ENCODE measurements at regions not wholly inside any gene's neighbourhood (a gene's known extent, or its start where the extent isn't known, plus 50 kb on each side); places are given as distances from the start of the nearest gene placed in this dataset.
A peak's percentile ranks its signal among the peaks of the same experiment; 100 is the strongest.
"Not testable (repeated sequence)": the region's sequence is repeated elsewhere in the genome, so short reads cannot be mapped to it uniquely, and the experiment has no call there.

DNA sequence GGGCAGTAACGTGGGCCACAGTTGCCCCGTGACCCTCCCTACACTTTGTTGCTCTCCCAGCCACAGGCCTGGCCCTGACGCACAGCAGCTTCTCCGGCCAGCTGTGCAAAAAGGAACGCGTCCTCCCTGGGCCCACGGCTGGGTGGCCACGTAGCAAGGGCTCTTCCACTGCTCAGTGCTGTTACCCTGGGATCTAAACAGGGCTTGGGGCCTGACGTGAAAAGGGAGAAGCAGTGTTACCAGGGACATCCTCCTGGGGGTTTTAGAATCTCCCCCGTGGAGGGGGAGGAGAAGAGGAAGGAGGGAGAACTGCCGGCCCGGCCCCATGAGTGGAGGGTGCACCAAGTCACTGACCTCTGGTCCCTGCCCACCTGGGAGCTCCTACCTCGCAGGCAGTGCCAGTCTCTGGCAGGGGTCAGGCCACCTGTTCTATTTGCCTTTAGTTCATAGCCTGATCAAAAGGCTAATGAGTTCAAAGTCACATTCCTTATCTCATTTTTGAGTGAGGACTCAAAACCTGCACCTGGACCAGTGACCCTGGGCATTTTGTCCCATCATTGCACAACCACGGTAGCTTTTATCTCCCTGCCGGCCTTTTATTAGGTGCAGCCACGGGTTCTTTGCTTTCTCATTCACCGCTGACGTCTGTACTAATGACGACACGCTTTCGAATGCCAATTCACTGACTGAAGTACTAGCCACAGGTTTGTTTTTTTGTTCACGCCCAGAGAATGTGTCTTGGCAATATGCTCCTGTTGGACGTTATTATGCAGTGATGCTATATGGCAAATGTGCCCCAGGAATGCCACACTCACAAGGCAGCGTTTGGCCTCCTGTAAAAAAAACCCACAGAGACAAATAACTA is 4424.6 kb upstream of the TPTE start:
- not testable (repeated sequence) for DNase-seq

DNA sequence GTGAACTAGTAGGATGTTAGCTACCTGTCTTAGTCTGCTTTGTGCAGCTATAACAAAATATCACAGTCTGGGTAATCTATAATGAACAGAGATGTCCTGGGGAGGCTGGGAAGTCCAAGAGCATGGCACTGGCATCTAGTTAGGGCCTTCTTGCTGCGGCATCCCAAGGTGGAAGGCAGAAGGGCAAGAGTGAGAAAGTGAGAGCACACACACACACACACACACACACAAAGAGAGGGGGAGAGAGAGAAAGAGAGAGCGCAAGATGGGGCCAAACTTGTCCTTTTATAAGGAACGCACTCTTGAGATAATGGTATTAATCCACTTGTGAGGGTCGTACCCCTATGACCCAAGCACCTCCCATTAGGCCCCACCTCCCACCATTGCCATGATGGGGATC is 4423.6 kb upstream of the TPTE start:
- DNase-seq, result not testable (repeated sequence)

DNA sequence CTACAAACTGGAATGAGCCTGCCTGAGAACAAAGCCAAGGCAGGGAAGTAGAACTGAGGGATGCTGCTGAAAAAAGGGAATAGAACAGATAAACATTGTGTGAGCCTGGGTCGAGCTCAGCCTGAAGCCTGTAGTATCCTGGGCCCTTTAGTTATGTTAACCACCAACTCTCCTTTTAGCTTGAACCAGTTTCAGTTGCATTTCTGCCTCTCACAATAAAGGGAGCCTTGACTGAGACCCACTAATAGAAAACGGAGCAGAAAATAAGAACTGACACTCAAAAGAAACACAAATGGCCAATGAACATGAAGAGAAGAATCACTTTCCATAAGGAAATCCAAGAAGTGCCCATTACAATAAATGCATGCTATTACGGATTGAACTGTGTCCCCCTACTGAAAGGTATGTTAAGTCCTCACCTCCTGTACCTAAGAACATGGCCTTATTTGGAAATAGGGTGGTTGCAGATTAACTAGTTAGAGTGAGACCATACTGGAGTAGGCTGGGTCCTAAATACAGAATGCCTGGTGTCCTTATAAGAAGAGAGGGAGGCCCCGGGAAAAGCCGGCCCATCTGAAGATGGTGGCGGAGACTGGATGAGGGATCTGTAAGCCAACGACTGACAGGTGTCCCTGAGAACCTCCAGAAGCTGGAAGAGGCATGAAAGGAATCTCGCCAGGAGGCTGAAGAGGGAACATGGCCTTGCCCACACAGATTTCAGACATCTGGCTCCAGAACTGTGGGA is 4423.0 kb upstream of the TPTE start:
- peak; percentile 1 for DNase-seq

DNA sequence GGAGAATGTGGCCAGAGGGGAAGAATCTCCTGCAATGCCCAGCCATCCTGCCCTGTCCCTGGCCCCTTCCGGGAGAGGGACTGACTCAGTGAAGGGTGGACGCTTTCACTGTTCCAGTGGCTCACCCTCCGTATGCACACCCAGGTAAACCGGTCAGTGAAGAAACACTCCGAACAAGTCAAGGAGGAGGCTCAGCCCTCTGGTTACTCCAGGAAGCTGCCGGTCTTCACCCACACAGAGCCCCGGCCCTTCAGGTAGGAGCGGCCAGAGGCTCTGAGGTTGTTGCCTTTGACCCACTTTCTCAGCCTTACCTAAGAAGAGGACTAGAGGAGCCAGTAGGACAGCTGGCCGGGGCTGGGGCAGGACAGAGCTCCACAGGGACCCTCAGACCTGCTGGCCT is 4419.8 kb upstream of the TPTE start:
- DNase-seq, result not testable (repeated sequence)

DNA sequence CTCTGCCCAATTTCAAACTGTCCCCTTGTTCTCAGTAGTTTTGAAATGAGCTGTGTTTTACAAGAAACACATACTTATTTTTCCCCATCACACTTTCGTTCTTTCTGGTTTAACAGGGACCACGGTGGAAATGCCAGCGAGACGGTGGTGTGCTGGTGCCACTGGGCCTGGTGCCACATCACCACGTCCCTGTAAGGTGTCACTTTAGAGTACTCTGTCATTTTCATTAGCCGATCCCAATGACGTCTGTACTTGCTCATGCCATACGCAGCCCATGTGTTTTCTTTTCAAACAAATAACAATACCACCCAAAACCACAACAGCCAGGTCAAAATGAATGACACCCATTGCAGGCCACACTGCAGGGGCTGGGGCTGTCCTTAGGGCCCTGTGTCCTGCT is 4416.8 kb upstream of the TPTE start:
- not testable (repeated sequence) for DNase-seq

DNA sequence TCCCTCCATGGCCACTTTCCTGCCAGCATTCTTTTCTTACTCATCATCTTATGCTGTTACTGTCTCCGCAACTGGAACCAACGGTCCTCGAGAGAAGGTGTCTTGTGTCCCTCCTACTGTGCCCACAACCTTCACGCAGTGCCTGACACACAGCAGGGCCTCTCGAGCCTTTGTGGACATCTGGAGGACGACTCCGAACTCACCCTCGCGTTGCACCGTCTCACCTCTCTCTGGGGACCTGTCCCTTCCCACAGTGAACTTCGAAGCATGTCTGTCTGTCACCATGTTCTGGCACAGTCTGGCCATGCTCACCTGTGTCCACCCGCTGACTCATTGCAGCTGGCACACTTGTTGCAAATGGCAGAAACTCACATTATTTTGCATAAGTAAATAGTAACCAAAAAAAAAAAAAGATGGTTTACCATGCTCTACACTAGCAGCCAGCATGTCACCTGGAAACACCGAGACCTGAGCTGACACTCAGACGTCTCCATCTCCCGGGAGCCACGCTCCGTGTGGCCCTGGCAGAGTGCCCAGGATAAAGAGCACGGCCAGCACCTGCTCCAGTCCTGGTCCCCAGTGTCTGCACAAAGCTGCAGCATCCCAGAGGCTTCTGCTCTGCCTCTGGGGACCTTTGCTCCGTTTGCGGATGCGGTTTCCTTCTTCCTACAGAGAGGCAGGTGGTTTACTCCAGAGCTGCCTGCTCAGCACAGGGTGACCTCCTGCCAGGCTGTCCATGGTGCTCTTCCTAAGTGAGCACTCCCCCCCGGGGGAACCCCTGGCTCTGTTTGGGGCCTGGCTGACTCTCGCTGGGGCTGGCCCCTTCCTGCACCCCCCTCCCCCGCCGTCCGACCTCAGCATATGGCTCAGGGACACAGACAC is 4414.5 kb upstream of the TPTE start:
- not testable (repeated sequence) for DNase-seq

DNA sequence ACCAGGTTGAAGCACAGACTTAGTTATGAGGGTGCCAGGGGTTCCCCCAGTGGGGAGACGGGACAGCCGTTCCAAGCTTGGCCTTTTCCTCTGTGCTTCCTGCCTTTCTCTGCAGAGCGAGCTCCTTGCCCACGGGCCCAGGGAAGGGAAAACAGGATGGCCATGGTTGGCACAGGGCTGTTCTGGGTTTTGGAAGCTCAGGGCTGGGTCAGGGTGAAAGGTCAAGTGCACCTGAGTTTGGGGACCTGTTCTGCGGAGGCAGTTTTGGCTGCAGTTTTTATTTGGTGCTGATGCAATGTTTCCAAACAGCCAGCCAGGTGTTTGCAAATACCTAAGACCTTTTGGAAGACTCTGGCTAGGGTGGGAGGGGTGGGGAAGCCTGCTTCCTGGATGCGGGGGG is 4412.5 kb upstream of the TPTE start:
- DNase-seq, result not testable (repeated sequence)

DNA sequence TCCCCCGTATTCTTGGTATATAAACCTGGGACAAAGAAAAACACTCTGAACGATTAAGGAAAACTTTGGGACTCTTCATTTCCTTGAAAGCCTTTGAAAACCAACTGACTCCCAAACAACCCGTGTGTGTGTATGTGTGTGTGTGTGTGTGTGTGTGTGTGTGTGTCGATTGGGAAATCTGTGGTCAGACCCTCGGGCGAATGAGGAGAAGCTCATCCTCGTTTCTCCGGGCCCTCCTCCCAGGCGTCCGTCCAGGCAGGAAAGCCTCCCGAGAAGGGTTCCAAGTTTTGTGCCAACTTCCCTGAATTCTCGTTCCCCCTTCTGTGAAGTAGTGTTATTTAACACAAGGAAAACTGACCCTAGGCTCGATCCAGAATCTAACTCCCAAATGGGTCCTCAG is 4411.6 kb upstream of the TPTE start:
- DNase-seq, result not testable (repeated sequence)

DNA sequence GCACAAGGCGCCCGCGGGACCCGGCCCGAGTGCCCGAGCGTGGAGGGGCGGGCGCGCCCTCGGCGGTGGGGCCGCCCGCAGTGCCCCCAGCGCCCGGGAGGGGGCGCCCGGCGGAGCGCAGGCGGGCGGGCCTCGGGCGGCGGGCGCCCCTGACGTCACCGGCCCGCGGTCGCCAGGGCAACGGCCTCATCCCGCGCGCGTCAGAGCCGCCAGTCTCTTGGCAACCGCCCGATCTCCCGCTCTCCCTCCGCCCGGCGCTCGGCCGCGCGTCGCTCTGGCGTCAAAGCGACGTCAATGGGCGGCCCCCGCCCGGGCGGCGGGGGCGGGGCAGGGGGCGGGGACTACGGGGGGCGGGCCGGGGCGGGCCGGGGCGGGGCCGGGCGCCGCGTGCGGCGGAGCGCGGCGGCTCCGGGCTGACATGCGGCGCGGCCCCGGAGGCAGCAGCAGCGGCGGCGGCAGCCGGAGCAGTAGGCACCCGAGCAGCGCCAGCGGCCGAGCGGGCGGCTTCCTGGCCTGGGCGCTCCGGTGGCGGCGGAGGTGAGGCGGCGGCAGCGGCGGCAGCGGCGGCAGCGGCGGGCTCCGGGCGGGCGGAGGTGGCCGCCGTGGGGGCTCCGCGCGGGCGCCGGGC is 4410.6 kb upstream of the TPTE start:
- DNase-seq, result not testable (repeated sequence)

DNA sequence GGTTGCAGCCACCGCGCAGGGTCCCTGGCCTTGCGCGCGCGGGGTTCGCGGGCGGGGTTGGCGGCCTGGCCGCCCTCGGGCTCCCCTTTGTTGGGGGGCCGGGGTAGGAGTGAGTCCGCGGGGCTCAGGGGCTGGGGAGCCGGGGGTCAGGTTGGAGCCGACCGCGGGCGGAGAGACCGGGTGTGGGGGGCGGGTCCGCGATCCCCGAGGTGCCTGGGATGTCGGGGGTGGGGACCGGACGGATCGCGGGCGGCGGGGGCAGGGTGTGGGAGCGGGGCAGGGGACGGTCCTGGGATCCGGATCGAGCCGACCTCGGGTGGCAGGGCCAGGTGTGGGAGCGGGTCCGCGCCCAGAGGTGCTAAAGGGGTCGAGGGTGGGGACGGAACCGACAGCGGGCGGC is 4410.0 kb upstream of the TPTE start:
- not testable (repeated sequence) for DNase-seq

DNA sequence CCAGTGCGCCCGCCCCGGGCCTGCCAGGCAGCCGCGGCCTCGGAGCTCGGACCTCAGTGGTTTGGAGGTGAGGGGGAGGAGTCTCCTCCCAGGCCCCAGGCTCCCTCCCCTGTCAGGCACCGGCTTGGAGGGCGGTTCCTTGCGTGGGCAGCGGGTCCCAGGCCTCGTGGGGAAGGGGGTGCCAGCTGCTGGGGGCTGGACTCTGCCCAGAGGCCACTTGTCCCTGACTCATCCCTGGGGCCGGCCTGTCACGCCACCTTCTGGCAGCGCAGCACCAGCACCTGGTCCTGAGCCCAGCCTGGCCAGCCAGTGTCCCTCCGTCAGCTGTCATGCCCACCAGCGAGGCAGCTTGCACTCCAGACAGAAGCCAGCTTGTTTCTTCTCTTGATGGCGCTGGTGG is 4403.0 kb upstream of the TPTE start:
- not testable (repeated sequence) for DNase-seq

DNA sequence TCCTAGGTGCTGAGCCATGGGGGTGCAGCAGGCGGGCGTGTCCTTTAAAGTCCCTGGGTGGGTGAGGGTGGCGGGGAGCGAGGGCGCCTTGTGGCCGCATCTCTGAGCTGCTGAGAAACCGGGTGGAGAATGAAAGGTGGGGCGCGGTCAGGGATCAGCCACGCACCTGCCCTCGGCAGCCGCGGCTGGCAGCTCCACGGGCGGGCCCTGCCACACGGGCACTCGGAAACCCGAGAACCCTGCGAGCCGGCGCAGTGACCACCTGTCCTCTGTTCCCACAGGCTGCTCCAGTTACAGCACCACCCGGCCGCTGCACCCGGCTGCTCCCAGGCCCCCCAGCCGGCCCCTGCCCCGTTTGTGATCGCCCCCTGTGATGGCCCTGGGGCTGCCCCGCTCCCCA is 4400.5 kb upstream of the TPTE start:
- not testable (repeated sequence) for DNase-seq

DNA sequence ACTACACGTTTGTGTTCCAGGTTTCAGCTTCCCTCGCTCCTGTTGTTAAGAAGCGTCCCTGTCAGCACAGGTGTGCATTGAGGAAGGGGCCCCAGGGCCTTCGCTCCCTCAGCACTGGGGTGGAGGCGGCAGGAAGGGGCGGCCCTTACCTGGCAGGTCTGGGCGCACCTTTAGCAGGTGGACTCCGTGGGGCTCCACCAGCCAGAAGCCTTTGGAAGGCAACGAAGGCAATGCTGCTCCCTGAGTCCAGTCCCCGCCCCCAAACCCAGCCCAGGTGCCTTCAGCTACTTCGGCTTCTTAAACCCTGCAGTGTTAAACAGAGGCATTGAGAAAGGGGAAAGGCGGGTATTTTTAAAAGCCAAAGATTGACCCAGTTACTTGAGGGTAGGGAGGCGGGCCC is 4398.8 kb upstream of the TPTE start:
- DNase-seq, result not testable (repeated sequence)

DNA sequence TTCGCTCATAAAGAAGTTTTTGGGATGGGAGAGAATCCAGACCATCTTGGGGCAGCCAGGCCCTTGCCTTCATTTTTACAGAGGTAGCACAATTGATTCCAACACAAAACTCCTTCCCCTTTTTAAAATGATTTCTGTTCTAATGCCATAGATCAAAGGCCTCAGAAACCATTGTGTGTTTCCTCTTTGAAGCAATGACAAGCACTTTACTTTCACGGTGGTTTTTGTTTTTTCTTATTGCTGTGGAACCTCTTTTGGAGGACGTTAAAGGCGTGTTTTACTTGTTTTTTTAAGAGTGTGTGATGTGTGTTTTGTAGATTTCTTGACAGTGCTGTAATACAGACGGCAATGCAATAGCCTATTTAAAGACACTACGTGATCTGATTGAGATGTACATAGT is 4398.2 kb upstream of the TPTE start:
- not testable (repeated sequence) for DNase-seq

DNA sequence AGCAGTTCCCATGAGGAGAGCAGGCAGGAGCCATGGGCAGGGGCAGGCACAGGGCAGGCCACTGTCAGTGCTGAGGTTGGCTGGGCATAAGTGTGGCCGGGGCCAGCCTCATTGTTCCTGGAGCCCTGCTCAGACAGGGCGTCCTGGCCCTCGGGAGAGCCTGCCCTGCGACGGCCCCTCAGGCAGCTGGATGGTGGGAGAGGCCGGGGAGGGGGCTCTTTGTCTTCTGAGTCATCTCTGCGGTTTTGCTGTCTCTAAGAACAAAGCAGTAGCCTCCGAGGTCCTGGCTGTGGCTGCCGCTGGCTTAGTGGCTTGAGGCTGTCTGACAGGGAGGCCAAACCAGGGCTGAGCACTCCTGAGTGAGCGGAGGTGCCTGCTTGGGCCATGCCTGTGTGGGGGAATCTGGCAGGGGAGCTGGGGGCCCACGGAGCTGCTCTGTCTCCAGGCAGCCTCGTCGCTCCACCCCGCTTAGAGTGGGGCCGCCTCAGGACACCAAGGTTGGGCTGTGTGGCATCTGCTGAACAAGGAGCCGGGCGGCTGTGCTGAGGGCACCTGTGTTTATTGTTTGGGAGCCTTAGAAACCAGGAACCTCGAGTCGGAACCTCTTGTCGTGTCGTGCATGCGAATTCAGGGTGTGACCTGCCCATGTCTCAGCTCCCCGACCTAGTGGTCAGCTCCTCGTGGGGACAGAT is 4395.7 kb upstream of the TPTE start:
- peak; percentile 46 for DNase-seq

DNA sequence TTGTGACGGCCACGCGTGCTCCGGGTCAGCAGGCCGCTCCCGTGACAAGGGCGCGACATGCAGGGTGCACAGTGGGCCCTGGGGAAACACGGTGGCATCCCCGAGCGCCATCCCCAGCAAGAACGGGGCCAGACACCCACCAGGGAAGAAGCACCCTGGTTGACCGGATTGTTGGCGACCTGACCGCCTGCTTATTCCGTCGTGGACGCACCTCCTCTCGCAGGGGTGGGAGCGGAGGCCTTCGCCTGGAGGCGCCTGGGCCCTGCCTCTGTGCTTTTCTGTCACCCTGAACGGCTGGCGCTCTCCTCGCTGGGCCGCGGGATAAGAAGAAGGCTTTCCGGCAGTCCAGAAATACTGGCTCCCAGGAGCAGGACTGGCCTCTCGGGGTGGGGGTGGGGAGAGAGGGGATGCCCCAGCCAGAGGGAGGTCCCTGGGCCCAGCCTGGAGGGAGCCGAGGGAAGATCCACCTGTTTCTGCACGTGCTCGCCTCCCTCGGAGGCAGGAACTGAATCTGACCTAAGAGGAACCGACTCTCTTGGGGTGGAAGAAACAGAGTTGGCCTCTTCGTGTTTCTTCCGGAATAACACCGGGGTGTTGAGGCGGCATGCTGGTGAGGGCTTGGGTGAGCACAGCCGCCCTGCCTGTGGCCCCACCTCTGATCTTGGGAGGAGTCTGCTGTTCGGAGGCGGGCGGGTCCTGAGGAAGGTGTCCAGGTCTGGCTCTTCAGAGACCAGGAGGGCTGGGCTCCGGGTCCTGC is 4394.2 kb upstream of the TPTE start:
- peak; percentile 2 for DNase-seq

DNA sequence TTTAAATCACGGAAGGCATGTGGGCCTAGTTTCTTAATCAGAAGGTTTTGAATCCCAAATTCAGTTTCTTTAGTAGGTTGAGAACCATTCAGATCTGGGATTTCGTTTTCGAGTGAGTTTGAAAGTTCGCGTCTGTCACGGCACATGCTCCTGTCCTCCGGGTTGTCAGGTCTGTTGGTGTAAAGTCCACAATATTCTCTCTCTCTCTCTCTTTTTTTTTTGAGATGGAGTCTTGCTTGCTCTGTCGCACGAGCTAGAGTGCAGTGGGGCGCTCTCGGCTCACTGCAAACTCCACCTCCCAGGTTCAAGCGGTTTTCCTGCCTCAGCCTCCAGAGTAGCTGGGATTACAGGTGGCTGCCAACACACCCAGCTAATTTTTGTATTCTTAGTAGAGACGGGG is 4390.6 kb upstream of the TPTE start:
- not testable (repeated sequence) for DNase-seq

DNA sequence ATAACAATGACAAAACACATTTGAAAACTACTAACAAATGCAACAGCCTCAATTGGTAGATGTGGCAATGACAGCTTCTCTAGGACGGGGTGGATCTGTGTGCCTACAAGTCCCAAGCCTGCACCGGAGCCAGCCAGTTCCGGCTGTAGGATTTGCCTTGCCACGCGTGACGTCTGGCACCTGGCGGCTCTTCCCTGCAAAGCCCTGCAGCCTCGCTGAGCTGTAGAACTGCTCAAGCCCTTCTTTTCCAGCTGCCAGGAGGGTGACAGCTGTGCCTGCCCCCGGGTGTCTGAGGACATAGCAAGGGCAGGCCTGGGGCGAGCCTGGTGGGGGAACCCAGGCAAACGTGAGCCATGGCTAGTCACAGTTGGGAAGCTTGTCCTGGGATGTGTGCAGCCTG is 4388.0 kb upstream of the TPTE start:
- DNase-seq, result not testable (repeated sequence)

DNA sequence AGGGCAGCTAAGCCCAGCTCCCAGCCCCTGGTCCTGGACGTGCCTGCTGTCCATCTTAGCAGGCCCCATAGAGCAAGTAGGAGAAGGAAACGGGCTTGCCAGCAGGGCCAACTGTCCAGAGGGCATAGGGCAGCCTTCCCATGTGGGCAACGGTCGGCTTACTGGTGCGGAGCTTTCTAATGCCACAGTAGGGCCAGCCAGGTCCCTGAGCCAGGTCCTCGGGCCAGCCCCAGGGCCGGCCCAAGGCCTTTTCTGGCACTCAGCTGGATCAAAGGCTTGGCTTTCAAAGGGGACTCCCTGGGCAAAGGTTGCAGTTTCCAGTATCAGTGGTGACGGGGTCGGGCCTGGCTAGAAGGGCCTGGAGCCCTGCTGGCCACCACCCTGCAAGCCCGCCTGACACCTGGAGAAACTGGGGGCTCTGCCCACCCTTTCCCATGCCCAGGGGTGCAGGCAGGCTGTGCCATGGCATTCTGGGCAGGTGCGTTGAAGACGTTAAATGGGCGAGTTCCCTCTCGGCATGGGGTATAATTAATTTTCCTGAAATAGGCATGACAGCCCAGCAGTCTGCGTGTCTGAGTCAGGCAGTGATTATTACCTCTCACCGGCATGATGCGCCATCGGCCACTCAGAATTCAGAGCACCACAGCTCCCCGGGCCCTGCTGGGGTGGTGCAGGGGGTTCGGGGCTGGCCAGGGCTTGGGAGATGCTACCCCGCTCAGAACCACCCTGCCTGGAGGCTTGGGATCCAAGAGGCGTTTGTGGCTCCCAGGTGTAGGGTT is 4387.3 kb upstream of the TPTE start:
- DNase-seq, result not testable (repeated sequence)

DNA sequence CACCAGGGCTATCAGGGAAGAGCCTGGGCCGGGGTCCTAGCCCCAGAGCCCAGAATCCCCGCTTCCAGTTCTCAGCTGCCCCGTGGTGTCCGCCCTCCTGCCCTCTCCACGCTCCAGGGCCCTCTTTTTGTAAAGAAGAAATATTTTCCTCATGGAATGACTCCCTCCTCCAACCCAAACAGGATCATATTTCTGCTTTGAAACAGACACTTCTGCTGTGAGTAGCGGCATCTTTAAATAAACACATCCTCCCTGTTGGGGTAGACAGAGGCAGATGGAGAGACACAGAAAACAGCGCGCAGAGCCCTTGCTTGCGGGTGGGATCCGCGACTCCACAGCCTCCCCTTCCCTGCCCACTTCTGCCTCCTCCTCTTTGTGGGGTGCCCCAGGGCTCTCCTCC is 4384.7 kb upstream of the TPTE start:
- DNase-seq, result not testable (repeated sequence)
